SH-SY5Y (cell line): ENCODE measurements at regions not wholly inside any gene's neighbourhood (a gene's known extent, or its start where the extent isn't known, plus 50 kb on each side); places are given as distances from the start of the nearest gene placed in this dataset.

ENCODE experiments used
- GATA2 ChIP-seq: IDR thresholded peaks from 2 replicates; pipeline ENCODE4 v1.6.1; 2011; ENCODE audit warnings: mild to moderate bottlenecking, low read depth, low read length
- GATA3 ChIP-seq: IDR thresholded peaks from 2 replicates; pipeline ENCODE4 v1.6.1; 2011; ENCODE audit warnings: low read depth, mild to moderate bottlenecking, low read length, moderate library complexity

DNA sequence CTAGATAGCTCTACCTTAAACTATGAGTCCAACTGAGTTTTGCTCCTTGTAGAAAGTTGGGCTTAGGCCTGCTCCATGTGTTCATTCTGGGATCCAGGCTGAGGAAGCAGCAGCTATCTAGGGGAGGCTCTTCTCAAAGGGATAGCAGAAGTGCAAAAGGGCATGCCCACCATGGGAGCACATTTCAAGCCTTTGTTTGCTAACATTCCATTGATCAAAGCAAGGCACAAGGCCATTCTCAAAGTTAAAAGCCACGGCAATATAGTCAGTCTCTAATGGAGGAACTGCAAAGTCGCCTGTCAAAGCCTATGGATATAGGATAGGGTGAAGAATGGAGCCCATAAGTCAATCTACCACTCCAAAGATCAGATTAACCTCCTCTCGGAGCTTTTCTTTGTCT lies 488.1 kb upstream of the ARX start:
- TF ChIP-seq GATA2, result no peak
- TF ChIP-seq GATA3, result no peak

DNA sequence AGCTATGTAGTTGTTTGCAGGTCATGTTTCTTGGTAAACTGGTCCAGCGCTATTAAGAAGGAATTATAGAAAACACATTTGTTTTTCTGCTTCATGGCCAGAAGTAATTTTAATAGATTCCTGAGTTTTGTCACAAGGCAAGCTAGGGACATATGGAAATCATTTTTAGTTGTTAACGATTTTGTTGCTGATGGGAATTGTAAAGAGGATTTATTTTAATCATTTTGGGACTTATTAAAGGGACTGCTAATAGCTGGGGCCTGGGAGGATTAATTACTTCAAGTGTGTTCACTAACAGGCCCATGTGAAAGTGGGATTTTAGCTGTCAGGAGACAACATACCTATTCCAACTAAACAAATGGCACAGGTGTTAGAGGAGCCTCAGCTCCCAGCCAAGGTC lies 492.0 kb upstream of the ARX start:
- TF ChIP-seq GATA3 (no peak), GATA2 (no peak)

DNA sequence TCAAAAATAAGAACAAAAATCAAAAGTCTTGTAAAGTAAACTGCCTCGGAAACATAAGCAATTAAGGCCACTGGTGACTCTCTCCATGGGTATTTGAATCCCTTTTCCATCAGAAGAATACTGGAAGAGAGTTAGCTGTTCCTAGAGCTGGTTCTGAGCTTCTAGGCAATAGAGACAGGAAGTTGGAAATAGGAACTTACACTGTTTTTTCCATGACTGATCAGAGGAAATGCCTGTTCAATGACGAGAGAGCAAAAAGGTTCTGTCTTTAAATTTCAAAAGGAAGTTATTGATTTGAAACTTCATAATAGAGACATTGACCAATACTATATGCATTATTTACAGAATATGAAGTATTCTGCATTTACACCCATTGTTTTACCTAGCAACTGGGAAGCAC lies 503.5 kb upstream of the ARX start:
- TF ChIP-seq GATA3 (no peak), GATA2 (no peak)

DNA sequence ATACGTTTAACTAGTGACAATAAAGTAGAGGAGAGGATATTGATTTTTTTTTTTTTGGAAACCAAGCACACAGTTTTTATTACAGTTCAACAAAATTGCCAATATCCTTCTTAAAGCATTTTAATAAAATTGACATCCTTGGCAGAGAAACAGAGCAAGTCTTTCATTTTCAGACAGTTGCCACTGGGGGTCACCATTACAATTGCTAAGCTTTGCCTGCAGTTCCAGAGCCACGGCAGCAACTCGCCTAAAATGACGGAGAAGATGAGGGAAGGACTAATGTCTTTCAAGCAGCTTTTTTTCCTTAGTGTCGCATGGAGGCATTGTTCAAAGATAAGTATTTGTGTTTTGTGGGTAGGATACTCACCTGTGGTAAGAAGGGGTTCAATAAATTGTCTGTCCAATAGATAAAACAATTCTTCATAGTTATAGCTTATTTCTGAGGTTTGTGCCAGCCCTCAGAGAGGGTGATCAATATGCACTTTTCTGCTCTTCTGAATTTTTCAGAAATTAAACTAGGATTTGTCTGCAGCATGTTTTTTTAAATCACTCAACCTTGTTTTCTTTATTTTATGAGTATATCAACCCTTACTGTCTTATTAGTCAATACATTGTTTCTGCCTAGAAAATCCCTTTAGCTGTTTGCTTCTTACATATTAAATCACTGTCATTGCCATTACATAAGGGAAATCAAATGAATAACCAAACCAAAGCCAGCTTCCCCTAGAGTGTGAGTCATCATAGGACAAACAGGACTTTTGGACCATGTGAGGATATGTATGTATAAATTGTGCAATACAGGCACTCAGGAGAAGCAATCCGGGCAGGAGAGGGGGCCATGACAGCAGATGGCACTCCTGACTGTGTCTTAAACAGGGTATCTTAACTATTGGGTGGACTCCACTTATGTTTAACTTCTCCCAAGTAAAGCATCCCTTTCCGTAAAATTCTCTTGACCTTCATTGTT lies 508.1 kb upstream of the ARX start:
- no peak for TF ChIP-seq GATA2
- no peak for TF ChIP-seq GATA3

DNA sequence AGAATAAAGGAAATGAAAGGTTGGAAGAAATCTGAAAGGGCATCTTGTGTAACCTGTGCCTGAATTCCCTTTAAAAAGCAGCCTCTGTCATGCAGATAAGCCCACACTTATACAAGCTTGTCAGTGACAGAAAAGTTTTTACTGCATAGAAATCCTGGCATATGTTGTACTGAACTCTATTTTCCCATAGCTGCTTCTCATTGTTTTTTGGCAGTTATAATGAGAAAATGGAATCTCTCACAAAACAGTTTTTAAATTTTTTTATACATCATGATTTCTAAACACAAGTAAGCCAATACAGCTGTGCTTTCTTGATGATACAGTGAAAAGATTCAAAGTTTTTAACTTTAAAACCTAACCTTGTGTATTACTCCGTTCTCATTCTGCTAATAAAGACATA lies 511.4 kb upstream of the ARX start:
- TF ChIP-seq GATA2 (no peak), GATA3 (no peak)

DNA sequence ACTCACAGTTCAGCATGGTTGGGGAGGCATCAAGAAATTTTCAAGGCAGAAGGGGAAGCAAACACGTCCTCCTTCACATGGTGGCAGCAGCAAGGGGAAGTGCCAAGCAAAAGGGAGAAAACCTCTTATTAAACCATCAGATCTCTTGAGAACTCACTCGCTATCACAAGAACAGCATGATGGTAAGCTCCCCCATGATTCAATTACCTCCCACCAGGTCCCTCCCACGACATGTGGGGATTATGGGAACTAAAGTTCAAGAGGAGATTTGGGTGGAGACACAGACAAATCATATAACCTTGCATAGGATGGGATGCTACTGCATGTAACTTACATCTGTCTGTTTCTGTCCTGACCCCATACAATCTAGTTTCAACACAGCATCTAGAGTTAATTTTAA lies 511.8 kb upstream of the ARX start:
- TF ChIP-seq GATA3 (no peak), GATA2 (no peak)

DNA sequence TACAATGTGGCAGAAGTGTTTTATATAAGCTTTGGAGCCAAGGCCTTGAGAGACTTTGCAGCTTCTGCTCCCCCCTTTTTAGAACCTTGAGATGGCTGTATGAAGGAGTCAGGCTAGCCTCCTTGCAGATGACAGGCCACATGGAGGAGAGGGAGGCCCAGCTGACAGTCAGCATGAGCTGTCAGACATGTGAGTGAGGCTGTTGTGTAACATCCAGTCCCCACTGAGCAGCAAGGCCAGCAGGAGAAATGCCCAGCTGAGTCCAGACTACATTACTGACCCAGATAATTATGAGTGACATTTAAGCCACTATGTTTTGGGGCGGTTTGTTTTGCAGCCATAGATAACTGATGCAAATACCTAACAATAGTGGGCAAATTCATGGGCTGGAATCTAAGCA lies 515.3 kb upstream of the ARX start:
- TF ChIP-seq GATA3 (no peak), GATA2 (no peak)

DNA sequence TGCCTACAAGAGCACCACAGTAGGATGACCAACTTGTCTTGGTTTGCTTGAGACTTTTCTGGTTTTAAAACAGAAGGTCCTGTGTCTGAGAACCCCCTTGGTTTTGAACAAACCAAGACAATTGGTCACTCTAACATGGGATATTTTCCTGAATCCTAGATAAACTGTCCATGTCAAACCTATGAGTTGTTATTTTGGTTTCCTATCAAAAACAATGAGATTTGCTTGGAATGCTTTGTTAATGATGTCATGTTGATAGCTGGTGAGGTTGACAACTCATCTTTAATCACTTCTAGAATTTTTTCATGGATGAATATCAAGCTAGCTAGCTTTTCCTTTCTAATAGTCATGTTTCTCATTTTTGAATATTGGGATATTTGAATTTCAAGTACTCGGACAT lies 518.3 kb upstream of the ARX start:
- TF ChIP-seq GATA3 (no peak), GATA2 (no peak)

DNA sequence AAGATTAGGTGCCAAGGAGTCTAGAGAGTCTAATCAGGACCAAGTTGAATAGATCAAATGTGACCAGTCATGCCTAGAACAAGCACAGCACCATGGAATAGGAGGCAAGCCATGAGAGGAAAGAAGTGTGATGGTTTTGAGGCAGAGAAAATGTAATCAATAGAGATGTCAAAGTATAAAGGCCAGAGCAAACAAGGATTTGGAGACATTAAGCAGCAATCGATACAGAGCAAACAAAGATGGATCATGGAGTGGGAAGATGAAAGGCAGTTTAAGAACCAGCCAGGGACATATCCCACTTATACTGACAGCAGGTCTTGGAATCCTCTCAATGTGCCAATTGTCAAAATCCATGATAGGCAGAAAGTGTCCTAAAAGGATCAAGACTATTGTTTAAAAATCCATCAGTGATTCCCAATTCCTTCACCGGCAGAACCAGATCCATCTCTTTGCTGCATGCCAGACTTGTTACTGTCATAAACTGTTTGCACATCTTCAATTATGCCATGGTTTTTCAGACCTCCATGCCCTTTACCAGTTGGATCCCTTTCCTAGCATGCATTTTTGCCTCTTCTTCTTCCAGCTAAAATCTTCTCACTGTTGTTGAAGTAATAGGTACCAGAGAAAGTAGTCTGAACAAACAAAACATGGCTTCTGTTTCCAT lies 520.7 kb upstream of the ARX start:
- TF ChIP-seq GATA3, result no peak
- TF ChIP-seq GATA2, result no peak

DNA sequence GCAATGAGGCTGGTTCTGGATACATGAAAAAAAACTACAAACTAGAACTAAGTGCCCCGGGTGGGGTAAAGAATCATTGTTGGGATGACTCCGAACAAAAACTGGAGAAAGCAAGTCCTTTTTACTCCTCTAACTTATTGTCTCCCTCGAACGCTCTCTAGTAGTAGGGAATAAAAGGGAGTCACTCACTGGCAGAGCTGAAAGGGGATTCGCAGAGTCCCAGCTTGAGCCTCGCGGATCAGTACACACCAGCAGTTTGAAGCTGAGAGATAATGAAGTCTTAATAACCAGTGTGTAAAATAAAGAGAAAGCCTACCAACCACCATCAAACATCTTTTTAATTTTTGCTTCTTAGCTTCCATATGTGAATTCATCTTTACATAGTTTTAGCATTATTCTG lies 521.9 kb upstream of the ARX start:
- TF ChIP-seq GATA2, result no peak
- no peak for TF ChIP-seq GATA3

DNA sequence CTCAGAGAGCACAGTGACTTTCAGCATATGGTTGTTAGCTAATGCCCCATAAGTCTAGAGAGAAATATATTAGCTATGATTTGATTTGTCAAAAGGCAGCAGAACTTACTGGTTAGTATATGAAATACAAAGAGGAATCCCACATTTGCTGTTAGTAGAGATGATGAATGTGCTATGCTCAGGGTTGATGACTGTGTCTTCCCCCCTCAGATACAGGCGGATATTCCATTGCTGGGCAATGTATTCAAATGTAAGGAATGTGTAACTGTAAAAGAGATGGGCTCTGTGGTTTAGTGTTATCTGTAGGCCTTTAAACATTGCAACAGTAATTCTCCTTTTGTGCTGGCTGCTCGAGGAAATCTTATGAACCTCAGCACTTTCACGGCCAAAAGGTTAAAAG lies 528.9 kb upstream of the ARX start:
- TF ChIP-seq GATA2 (no peak), GATA3 (no peak)

DNA sequence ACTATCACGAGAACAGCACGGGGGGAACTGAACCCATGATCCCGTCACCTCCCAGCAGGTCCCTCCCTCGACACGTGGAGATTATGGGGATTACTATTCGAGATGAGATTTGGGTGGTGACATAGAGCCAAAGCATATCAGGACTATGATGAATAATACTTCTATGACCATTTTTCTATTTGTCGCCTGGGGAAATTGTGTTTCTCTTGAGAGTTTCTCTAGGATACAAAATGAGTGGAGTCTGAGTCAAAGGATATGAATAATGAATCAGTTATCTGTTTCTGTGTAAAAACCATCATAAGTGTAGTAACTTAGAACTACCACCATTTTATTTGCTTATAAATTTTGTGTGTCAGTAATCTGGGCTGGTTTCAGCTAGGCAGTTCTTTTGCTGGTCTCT lies 533.0 kb upstream of the ARX start:
- TF ChIP-seq GATA3 (no peak), GATA2 (no peak)

DNA sequence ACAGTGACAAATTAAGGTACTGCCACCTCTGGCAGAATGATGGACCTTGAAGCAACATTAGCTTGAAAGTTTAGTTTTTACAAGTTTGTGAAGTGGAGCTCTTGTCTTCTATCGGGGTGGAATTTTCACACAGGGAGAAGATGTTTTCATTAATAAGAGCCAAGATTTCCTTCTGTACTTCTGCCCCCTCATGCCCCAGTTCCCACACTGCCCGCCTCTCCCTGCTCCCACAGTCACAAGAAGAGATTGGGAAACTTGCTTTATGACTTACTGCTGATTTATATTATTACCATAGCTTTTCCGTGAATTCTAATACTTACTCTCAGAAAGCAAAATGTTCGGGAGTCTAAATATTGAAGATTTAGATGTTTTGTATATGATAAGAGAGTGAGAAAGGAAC lies 539.8 kb upstream of the ARX start:
- no peak for TF ChIP-seq GATA2

DNA sequence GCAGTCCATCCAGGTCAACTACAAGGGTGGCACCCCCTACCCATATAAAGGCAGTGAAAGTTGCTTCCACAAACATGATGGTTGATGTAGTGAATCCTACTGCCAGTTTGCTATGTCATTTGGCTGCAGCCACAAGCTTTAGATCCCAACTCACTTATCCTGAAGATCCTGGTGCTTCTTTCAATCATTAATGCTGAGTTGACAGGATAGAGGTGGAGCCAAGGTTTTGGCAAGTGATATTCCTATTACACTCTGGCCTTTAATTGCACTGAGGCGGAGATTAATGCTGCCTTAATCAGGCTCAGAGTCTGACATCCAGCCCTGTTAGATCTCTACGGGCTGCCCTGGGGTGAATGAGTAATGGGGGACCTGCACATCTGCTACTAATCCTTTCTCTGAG lies 542.4 kb upstream of the ARX start:
- TF ChIP-seq GATA2, result no peak
- TF ChIP-seq GATA3, result no peak

DNA sequence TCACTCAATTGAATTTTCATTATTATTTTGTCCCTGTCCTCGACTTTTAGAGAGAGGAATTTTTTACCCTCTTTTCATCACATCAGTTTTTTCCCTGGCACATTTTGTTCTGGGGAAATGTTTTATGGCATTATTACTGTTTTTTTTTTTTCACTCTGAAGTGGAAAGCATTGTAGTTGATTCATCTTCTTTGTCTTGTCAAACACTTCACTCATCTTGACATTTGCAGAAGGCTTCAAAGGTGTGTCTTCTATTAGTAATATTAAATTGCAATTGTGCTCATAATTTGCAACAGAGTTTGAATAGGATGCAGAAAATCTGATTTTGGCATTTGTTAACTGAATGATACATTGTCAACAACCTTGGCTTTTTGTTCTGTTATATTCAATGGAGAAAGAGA lies 545.4 kb upstream of the ARX start:
- TF ChIP-seq GATA3, result no peak
- no peak for TF ChIP-seq GATA2
